ENCODE measurements at regions not wholly inside any gene's neighbourhood (a gene's known extent, or its start where the extent isn't known, plus 50 kb on each side); places are given as distances from the start of the nearest gene placed in this dataset.

DNA sequence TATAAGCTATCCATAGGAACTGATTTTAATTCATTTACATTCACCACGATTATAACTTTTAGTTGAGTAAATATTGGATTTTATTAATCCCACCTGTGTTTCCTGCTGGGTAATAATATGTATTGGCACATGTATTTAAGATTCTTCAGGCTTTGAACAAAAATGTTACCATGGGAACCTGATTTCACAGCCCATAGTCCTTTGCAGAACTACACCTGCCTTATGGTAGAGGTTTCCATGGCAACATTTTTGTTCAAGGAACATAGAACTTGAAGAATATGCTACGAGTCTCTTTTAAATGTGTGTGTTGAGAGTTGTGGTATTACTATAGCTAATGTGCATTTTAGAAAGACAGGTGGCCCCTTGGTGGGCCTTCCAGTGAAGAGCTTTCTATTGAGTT lies 317.4 kb downstream of the SAMD5 start:
- no peak for DNase-seq

DNA sequence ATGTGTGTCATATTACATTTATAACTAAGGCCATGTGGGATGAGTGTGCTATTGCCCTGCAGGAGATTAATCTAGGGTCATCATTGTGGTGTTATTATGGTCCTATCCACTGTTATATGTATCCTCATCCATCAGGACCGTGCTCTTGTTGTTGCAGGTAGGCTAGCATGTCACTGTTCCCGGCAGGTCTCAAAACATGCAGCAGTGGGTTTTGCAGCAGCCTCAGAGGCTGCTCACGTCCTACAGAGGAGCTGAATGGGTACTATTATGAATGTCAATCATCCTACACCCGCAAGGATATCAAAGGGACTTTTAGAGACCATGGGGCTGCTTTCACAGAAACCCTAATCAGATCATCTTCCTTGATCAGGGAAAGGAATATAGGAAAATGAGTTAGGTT lies 318.2 kb downstream of the SAMD5 start:
- DNase-seq, result no peak

DNA sequence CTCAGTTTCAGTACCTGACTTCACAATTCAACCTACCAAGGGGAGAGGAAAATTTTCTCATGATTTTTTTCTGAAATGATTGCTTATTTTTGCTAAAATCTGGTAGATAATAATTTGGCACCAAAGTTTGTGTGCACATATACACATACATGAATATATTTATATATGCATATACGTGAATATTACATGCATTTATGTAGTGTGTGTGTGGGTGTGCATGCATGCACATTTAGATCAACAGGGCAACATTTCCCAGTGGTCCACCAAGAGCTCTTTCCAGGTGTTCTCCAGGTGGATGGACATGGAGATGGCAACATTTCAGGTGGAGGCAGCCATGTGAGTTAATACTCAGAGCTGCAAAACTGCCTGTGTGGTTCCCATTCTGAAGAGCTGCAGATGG lies 320.9 kb downstream of the SAMD5 start:
- no peak for DNase-seq

DNA sequence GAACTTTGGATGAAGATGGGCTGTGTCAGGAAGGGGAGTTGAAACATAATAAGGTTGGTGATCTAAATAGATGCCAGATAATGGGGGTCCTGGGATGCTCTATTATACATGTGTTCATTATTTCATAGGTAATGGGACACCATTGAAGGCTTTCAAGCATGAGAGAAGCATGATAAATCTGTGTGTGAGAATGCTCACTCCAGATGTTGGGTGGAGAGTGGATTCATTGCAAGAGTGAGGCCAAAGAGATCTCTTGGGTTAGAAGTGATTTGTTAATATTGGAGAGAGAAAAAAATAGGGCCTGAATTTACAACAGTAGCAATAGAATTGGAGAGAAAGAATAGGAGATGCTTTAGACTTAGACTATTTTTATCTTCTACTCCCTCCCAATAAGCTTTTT lies 321.3 kb downstream of the SAMD5 start:
- DNase-seq, result no peak

DNA sequence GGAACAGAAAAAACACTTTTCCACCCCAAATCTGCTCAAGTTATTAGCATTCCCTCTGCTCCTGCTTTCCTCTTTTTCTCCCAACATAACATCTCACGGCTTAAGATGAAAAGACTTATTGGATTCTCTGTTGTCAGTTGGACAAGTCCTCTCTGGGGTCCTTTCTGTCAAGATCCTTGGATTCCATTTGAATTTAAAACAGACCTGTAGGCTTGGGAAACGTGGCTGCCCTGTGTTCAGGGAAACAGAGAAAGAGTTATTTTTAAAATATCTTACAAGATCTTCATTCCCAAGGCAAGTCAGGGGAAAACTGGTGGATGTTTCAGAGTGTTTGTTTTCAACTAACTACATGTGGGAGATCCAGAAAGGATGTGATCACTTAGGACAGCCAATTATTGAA lies 322.9 kb downstream of the SAMD5 start:
- DNase-seq, result no peak

DNA sequence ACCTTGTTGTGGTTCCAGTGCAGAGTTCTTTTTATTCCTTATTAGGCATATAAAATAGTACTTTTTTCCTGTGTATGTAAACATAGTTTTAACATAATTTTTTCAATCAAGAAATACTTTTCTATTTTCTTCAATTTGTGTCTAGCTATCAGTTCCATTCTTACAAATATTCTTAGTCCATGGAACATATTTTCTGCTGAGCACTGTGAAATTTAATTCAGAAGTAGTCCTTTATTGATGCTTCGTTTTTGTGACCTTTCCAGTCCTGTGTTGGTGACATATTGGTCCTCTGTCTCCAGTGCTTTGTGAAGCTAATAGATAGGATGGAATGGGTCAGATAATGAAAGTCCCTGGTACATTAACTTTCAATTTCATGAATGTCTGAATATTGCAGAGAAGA lies 325.1 kb downstream of the SAMD5 start:
- DNase-seq, result no peak

DNA sequence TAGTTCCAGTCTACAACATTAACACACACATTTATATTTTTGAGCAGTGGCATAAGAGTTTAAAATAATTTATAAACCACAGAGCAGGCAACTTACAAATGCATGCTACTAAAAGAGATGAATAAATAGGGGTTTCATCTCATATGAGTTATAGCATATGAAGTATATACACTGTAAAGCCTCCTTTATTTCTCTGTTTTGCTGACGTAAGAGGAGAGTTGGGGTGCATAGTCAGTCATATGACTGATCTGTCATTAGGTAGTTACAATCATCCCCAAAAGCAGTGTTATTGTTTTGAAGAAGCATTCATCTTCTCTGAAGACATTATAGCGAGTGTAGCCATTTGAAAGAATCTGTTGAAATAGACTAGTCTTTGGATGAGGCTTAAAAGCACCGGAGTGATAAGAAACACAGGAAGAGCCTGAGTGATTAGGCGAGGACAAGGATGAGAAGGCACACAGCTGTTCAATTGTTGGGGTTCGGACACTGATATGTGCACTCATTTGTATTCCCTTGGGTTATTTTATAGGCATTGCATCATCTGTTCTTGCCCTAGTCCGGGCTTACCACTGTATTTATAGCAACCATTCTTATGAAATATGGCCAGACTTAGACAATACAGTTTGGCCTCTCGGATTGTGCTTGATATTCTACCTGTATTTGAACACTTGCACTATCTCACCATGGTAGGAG lies 325.7 kb downstream of the SAMD5 start:
- DNase-seq, result no peak

DNA sequence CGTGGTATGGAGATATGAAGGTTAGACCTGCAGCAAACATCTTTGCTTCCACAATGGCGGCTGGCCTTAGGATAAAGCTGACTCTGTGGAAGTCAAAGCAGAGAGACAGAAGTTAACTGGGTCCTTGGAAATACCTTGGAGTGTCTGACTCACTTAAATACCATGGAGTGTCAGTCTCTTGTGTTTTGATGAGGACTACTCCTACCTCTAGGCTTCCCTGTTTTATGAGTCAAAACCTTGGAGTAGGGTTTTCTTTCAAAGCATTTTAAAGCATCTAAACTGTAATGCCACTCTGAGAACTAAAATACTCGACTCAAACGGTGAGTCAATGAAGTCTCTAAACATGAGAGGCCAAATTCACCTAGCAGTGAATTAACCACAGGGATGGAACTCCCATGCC lies 329.1 kb downstream of the SAMD5 start:
- no peak for DNase-seq

DNA sequence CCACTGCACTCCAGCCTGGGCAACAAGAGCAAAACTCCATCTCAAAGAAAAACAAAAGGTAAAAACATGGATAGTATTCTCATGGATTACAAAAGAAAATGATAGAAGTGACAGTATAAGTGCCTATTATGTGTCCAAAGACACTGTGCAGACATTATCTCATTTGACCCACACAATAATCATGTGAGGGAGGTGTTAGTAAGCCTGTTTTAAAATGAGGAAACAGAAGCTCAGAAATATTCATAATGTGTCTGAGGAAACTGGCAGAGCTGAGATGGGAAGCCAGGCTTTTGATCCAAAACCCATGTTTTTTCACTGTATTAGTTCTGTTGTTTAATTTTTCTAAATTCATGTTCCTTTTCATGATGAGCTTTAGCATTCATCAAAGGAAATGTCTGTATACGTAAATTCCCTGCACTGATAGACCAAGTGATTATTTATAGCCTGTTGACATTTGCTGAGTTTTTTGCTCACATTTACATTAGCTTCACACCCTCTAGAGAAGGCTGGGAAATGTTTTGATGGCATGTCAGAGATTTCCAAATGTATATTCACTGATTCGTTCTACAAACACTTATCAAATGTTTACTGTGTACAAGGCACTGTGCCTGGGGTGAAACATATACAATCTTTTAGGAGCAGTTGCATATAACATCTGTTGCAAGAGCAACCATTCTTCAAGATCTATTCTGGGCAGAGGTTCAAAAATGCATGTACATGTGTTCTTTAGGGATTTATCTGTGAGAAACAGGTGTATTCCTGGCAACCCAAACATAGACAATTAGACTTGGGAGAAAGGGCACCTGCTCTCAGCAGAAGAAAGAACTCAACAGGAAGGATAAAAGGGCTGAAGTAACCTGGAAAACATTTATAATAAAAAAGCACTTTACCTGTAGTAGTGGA lies 331.5 kb downstream of the SAMD5 start:
- DNase-seq, result no peak

DNA sequence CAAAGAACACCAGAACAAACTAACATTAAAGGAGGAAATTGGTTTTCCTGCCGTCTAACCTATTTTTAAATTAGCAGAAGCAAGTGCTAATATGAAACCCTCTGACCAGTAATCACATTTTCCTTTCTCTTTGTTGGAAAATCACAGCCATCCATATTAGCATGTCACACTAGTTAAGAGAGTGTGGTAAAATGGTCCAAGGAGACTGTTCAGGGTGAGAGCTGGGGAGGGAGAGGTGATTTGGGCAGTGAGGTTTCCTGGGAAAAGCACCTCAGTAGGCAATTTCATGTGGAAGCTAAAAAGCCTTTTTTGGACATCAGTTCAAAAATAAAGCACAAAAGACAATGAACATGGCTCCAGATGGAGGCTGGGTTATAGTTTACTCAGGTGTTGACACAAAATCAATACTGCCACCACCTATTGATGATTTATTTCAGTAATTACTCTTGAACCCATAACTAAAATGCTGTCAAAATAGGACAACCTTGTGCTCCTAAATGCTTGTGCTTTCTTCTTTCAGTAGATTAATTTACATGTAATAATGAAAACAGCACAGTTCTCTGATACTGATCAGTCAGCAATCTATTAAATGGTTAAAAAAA lies 333.2 kb downstream of the SAMD5 start:
- DNase-seq, result no peak

DNA sequence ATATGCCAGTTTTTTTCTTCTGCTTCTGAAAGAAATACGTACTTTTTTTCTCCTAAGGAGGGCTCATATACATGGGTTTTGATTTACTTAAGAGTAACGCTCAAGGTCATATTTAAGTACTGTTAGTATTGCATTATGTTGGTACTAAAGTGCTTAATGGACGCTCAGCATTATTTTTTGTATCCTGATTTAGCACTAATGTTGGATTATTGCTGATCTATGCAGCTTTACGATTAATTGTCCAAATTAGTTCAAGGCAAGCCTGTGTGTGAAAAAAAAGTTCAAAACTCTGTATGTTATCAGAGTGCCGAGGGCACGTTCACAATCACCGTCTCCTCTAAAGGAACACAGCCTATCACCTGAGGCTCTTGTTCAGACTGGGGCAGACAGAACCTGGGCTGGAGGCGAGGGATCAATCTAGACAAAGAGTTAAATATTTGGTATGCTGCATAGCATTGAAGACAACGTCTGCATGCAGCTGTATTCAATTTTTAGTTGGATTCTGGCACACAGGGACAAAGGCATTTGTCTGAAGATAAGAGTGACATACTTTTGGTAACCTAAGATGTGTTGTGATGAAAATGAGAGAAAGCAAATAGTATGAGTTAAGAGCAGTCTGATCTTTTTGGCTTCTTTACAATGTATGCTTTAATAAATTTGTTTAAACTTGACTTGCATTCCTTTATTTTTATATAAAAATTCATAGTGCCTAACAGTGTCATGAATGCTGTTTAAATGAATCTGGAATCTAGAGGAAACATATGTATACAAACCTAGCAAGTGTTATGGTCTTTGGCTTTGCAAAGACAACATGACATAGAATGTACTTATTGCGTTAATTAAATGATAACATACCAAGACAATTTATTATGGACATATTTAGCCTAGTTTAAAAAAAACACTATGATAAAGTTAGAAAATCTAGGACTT lies 341.2 kb downstream of the SAMD5 start:
- no peak for DNase-seq

DNA sequence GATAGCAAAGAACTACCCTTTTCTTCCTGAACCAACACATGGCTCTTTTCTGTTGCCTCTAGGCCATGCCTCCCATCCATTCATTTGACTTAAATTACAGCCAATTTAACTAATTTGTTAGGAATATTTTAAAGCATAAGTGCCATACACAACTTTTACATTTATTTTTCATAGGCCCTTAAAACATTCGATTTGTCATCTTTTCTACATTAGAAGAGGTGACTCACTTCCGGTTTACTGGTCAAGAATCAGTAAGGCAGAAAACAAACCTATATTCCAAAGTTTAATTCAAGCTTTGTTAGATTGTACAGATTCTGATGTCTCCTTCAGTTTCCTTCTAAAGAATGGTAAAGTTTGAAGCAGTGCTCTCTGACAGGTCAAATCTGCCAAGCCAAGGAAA lies 344.3 kb downstream of the SAMD5 start:
- DNase-seq, result no peak

DNA sequence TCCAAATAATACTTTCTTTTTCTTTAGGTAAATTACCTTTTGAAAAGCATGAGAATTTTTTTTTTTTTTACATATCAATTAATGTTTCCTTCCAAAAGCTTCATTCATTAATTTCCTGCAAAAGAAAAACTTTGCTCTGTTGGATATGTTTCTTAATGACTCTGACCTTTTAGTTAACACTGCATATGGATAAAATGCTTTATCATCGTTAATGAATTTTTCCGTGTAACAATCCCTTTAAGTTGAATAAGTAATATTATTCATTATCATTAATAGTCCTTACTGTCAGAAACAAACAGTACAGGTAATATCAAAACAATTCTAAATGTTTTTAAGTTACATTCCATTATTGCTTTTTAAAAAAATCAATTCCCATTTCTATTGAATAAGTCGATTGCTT lies 345.1 kb downstream of the SAMD5 start:
- no peak for DNase-seq

DNA sequence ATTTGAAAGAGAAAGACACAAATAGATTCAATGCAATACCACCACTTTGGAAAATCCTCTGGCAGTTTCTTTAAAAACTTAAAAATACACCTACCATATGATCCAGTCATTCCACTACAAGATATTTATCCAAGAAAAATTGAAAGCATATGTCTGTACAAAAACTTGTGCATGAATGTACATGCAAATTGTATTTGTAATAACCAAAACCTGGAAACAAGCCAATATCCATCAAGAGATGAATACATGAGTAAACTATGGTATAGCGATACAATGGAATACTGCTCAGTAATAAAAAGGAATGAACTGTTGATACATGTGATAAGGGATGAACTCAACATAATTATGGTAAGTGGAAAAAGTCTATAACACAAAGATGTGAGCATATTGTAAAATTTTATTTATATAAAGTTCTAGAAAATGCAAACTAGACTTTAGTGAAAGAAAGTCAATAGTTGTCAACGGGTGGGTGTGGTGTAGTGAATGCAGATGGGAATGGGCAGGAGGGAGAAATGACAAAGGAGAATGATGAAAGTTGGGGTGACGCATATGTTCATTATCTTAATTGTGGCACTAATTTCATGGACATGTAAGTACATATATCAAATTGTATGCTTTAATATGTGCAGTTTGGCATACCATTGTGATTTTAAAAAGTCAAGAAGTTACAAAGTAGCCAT lies 347.5 kb downstream of the SAMD5 start:
- DNase-seq, result no peak

DNA sequence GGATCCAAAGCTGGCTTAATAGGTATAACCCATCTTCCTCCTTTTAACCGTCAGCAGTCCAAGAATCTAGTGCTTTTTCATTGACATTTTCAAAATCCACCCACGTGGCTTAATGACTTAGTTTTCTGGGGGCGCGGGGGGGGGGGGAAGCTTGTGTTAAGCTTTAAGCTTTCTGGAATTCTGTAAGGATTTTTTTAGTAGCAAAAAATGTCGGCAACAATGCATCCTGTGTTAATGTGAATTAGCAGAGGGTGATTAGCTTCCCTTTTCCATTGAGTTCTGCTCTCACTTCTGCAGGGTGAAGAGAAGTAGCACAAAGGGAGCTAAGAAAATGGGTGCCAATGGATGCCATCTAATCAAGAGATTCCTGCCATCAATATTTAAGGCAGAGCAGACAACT lies 348.2 kb downstream of the SAMD5 start:
- no peak for DNase-seq

DNA sequence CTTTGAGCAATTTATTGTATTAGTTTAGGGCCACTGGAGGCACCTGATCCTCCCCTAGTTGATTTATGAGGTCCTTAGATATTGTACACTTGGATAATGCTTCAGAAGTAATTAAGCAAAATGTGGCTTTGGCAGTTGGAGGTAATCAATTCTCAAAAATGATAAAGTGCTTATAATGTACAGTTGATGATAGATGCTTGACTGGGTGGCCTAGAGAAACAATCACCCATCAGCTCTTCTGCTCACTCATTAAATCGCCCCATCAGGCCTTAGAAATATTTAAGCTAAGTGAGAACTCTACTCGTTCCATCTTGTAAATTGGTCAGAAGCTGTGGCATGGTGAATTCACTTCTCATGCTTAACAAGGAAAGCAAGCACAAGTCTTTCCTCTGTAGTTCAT lies 349.9 kb downstream of the SAMD5 start:
- DNase-seq, result no peak

DNA sequence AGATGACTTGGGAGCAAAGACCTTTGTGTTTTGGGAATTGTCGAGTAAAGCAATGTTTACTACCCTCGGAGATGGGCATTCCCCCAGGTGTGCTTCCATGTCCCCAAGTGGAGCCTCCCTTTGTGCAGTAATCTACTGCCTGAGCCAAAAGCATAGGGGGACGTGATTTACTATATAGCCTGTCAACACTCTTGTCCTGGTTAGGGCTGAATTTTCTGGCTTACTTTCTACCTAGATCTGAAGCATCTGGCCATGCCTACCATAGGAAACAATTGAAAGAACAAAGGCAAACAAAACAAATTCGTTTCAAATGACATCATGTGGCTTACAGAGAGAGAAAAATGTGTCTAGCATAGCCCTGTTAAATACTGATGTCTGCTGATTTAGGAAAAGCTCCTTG lies 350.6 kb downstream of the SAMD5 start:
- no peak for DNase-seq

DNA sequence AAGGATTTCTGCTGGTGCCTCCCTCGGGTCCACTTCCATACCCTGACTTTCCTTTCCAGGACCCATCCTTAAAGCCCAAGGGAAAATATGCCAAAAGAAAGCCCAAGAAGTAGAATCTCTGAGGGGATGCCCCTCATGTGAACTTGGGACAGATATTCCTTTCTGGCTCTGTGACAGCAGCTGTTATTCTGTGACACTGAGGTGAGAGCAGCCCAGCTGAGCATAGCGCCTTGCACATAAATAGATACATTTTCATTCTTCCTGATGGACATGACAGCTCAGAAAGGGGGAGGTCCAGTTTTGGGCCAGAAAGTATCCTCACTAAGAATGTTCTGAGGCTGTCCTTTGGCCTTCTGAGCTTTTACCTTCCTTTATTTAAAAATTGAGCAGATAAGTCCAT lies 353.2 kb downstream of the SAMD5 start:
- no peak for DNase-seq

DNA sequence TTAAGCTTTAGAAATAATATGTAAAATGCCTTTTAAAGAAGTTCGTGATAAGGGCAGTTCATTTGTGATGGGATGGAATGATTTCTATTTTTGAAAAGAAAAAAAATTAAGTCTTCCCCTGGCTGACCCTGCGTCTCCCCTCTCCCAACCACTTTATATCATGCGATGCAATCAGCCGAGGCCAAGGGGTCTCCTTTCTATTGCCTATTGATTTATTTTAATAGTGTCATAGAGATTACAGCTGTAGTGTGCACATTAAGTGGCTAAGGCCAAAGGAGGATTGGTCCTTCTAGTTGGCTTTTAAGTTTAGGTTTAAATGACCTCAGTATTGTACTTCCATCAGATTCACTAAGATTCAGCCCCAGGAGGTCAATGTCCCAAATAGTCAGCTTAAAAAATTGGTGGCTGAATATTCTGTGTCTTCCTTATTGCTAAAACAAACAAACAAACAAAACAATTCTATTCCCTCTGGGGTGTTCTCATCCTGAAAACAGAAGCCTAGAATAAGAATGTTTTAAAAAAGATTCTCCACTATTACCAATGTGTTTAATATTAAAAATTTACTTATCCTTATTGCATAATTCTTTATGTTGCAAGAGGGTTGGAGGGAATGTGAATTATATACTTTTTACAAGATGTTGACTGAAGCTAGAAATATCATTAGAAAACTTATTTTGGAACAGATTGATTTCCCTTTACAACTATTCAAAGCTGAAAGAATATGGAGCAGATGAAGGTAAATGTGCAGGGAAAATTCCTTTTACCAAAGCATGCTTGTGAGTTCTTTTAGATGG lies 359.1 kb downstream of the SAMD5 start:
- DNase-seq, result no peak

DNA sequence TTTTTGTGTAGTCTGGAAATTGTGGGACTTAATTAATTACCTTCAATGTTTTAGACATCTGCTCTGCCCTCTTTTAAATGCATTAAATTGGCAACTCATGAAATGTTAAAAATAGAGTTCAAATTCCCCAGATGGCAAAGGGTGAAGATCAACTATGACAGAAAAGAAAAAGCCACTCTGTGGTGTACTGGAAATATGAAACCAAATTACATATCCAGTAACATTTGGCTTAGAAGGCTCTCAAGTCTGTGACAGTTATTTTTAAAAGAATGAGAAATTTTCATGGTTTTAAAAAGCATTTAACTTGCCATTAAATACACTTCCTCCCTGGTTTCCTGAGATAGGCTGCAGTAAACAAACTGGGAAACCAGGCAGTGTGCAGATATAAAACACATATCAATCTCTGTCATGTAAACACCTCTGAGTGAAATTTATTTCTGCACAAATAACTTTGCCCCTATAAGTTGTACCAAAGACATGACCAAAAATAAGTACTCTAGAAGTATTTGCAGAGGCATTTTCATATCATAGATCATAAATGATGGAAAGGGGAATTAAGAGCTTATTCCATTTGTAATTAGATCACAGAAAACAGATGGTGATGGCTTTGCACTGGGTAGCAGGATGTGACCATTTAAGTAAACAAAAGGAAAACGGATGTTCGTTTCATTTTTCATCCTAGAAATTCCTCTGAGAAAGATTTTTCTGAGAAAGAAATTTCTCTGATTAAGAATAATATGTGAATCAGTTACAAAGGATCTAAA lies 360.1 kb downstream of the SAMD5 start:
- no peak for DNase-seq

DNA sequence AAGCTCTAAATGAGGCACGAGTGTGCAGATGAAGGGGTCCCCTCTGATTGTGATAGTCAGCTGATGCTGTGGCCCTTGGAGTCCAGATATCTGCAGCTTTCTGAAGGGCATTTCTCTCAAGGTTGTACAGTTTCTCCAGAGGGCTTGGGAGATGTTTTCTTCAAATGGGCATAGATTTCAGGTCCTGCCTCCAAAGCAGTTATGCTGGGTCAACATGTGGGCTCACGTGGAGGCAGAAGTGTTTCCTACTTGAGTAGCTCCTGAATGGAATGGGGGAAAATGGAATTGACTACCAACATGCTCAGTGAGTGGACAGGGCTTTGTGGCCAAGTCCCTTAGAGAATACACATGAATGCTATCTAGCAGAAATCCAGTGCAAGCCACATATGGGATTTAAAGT lies 360.7 kb downstream of the SAMD5 start:
- no peak for DNase-seq
